ENCODE measurements at regions not wholly inside any gene's neighbourhood (a gene's known extent, or its start where the extent isn't known, plus 50 kb on each side); places are given as distances from the start of the nearest gene placed in this dataset.

GRCh38 chr10:28188526-28188925 is 114.3 kb downstream of the MPP7 start:
- Histone ChIP-seq H3K9ac (ENCODE audit: low read length) (no peak overlapping the region), H3K9me3 (ENCODE audit: low read length) (no peaks in the 10 kb centered on the region), H3F3A (ENCODE audit: insufficient read depth, low read length, poor library complexity, severe bottlenecking) (no peaks in the 10 kb centered on the region), H3K9me2 (ENCODE audit: insufficient read depth, low read length) (no peaks in the 10 kb centered on the region), H3K36me3 (ENCODE audit: insufficient read depth, low read length) (no peaks in the 10 kb centered on the region), H2AFZ (ENCODE audit: low read depth, low read length) (no peak overlapping the region), H3K27ac (ENCODE audit: low read length) (no peak overlapping the region), H3K4me2 (ENCODE audit: low read length) (no peak overlapping the region), H3K79me2 (replicated peaks; ENCODE audit: insufficient read depth, low read length) (no peaks in the 10 kb centered on the region), H3K4me3 (ENCODE audit: low read length) (no peak overlapping the region), H4K20me1 (ENCODE audit: insufficient read depth) (no peaks in the 10 kb centered on the region), H3K27me3 (ENCODE audit: insufficient read depth, low read depth, low read length) (no peaks in the 10 kb centered on the region)
- TF ChIP-seq CTCF (IDR thresholded peaks at IDR 0.05; ENCODE audit: poor library complexity, severe bottlenecking) (no peak), SMC3 (conservative IDR thresholded peaks at IDR 0.05; ENCODE audit: poor library complexity) (no peak), REST (IDR thresholded peaks at IDR 0.05; ENCODE audit: borderline replicate concordance) (no peak), RAD21 (conservative IDR thresholded peaks at IDR 0.05) (no peak)

- H3K27me3 ChIP-seq (ENCODE audit: insufficient read depth, low read depth, low read length): no peaks in the 10 kb centered on the region
- TF ChIP-seq CTCF (IDR thresholded peaks at IDR 0.05; ENCODE audit: poor library complexity, severe bottlenecking): no peak
- TF ChIP-seq EP300 (conservative IDR thresholded peaks at IDR 0.05; ENCODE audit: poor library complexity, severe bottlenecking): no peak
- TF ChIP-seq RAD21 (conservative IDR thresholded peaks at IDR 0.05): no peak
- no peak for TF ChIP-seq POLR2AphosphoS5 (IDR thresholded peaks at IDR 0.05)
- TF ChIP-seq REST (IDR thresholded peaks at IDR 0.05; ENCODE audit: borderline replicate concordance): no peak
- TF ChIP-seq MXI1 (conservative IDR thresholded peaks at IDR 0.05; ENCODE audit: poor library complexity, severe bottlenecking): no peak
- TF ChIP-seq EZH2 (IDR thresholded peaks at IDR 0.05; ENCODE audit: borderline replicate concordance, insufficient read depth, low read length, poor library complexity, severe bottlenecking): no peak
- TF ChIP-seq TAF1 (IDR thresholded peaks at IDR 0.05; ENCODE audit: low read depth): no peak
- no peak for TF ChIP-seq SMC3 (conservative IDR thresholded peaks at IDR 0.05; ENCODE audit: poor library complexity)
Observed at GRCh38 chr10:28186887-28187578, 115.8 kb downstream of the MPP7 start.

More at GRCh38 chr10:28186887-28187578, 115.8 kb downstream of the MPP7 start:
- Histone ChIP-seq H3K27ac (ENCODE audit: low read length) (no peak overlapping the region), H3K36me3 (ENCODE audit: insufficient read depth, low read length) (no peaks in the 10 kb centered on the region), H3K4me3 (ENCODE audit: low read length) (no peak overlapping the region), H3K9me2 (ENCODE audit: insufficient read depth, low read length) (no peaks in the 10 kb centered on the region), H2AFZ (ENCODE audit: low read depth, low read length) (no peak overlapping the region), H3K9ac (ENCODE audit: low read length) (no peak overlapping the region), H3K9me3 (ENCODE audit: low read length) (no peaks in the 10 kb centered on the region), H3K4me2 (ENCODE audit: low read length) (no peak overlapping the region), H3F3A (ENCODE audit: insufficient read depth, low read length, poor library complexity, severe bottlenecking) (no peaks in the 10 kb centered on the region), H4K20me1 (ENCODE audit: insufficient read depth) (no peaks in the 10 kb centered on the region), H3K79me2 (replicated peaks; ENCODE audit: insufficient read depth, low read length) (no peaks in the 10 kb centered on the region)

Measured in neural cell (in vitro differentiated cells).